Inferior parietal cortex (tissue), 1 donor: ENCODE measurements at regions not wholly inside any gene's neighbourhood (a gene's known extent, or its start where the extent isn't known, plus 50 kb on each side); places are given as distances from the start of the nearest gene placed in this dataset.

Source experiments
- DNase-seq: peaks from one replicate; pipeline ENCODE4 v3.0.0-alpha.2; 2016; ENCODE audit errors: extremely low spot score

DNA sequence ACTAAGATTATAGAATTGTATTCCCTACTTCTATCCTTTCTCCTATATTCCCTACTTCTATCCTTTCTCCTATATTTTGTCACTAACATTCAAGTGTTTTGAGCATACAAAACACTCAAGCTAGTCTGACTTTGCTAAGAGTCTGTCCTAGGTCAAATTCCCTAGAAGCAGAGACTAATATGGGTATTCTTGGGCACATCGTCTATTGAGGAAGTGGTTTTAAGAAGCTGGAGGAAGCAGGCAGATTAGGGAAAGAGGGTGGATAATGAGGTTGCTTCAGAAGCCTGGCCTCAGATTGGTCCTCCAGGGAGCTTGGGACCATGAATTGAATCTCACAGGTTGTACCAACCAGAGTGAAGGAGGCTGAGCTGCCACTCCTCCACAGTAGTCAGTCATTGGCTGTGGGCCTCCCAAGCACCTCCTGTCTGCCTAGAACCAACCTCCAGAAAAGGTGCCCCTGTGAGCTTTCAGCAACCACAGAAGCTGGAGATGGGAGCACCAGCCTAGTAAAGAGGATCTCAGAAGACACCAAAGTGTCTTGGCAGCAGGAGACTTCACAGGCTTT is 295.9 kb upstream of the PHF14 start:
- no peak for DNase-seq

DNA sequence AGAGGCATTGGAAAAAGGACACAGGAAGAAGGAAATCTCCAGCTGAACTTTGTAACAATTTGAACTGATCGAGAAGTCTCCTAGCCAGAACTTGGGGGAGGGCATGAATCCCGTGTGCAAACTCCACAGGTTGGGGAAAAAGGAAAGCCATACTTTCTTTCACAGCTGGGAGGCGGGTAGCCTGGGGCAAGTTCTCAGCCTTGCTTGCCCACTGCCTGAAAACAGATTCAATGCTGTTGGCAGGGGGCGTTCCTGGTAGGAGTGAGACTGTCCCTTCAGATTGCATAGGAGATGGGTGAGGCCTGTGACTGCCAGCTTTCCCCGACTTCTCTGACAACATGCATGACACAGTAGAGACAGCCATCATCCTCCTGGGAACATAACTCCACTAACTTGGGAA is 289.1 kb upstream of the PHF14 start:
- DNase-seq: no peak

DNA sequence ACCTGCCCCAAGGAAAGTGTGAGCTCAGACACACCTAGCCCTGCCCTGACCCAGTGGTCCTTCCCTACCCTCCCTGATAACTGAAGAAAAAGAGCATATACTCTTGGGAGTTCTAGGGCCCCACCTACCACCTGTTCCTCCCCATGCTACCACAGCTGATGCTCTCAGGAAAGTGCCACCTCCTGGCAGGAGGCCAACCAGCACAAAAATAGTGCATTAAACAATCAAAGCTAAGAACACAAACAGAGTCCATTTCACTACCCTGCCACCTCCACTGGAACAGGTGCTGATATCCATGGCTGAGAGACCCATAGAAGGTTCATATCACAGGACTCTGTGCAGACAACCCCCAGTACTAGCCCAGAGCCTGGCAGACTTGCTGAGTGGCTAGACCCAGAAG is 288.6 kb upstream of the PHF14 start:
- DNase-seq: no peak

DNA sequence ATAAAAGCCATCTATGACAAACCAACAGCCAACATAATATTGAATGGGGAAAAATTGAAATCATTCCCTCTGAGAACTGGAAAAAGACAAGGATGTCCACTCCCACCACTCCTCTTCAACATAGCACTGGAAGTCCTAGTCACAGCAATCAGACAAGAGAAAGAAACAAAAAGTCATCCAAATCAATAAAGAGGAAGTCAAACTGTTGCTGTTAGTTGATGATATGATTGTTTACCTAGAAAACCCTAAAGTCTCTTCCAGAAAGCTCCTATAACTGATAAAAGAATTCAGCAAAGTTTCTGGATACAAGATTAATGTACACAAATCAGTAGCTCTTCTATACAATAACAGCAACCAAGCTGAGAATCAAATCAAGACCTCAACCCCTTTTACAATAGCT is 285.1 kb upstream of the PHF14 start:
- no peak for DNase-seq

DNA sequence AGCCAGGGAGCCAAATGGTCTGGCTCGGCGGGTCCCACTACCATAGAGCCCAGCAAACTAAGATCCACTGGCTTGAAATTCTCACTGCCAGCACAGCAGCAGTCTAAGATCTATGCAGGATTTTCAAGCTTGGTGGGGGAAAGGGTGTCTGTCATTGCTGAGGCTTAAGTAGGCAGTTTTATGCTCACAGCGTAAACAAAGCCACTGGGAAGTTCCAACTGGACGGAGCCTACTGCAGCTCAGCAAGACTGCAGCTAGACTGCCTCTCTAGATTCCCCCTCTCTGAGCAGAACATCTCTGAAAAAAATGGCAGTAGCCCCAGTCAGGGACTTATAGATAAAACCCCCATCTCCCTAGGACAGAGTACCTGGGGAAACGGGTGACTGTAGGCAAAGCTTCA is 277.6 kb upstream of the PHF14 start:
- no peak for DNase-seq

DNA sequence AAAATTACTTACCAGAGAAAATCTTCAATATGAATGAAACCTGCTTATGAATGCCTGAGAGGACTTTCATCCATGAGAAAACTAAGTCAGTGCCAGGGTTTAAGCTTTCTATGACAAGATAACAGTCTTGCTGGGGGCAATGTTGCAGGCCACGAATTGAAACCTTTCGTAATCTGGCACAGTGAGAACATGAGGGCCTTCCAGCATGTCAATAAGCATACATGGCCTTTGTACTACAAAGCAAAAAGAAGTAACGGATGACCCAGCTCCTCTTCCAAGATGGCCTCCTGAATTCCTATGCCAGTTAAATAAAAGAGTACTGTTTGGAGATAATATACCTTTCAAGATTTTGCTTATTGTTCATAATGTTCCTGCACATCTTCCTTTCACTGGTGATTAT is 270.6 kb upstream of the PHF14 start:
- no peak for DNase-seq

DNA sequence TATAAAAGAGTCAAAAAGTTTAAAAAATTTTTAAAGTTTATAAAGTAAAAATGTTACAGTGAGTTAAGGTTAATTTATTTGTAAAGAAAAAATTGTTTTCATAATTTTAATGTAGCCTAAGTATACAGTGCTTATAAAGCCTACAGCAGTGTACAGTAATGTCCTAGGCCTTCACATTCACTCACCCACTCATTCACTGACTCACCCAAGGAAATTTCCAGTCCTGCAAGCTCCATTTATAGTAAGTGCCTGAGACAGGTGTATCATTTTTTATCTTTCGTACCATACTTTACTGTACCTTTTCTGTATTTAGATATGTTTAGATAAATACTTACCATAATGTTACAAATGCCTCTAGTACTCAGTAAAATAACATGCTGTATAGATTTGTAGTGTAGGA is 269.7 kb upstream of the PHF14 start:
- no peak for DNase-seq

DNA sequence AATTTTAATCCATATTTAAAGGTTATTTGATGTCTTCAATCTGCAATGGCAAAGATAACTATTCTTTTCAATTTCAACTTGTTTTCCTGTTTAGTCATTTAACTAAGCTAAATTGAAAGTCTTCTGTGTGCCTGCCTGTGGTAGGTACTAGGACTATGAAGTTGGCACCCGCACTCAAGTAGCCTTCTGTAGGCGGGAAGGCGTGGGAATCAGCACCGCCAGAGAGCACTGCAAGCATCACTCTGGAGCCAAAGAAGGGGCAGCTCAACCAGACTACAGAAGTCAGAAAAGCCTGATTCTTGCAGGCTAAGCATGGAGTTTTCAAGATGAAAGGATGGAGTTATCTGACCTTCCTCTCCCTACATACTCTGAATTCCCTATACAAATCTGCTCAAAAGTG is 269.0 kb upstream of the PHF14 start:
- DNase-seq: no peak

DNA sequence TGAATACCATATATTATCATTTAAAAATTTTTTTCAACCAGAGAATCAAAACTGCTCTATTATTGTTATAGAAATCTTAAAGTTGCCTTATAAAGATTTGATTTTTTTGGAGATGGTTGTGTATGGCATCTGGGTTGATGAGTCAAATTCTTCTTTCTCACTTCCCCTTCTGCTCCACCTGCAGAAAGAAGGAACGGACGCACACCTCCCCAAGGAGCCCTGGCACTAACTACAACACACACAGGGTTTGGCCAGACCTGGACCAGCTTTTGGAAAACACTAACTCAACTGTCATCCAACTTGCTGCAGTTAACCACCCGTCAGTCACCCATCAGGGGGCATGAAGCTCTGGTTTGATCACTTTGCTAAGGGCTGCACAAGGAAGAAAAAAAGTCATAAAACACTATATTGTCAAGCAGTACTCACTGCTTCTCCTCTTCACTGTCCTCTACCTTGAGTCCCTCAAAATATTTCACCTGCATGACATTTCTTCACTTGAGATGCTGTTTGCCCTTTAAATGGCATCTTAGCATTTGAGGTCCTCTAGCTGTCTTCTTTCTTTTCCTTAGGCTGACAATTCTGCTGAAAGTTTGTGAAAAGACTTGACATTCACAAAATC is 266.7 kb upstream of the PHF14 start:
- no peak for DNase-seq

DNA sequence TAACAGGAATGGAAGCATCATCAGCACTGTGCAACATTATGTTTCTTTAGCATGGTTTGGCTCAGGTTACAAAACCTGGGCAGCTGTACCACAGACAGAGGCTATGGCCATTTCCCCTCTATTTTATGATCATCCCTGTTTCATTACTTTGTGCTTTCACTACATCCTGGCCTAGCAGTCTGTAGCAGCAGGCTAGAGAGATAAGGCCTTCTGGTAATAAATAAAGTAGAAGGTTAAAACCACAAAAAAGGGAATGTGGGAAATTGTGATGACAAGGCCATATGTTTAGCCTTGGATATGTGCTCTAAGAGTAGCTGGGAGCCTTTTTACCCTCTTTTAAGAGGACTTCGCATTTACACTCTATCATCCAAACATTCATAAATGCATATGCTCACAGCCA is 266.2 kb upstream of the PHF14 start:
- peak; percentile 19 for DNase-seq

DNA sequence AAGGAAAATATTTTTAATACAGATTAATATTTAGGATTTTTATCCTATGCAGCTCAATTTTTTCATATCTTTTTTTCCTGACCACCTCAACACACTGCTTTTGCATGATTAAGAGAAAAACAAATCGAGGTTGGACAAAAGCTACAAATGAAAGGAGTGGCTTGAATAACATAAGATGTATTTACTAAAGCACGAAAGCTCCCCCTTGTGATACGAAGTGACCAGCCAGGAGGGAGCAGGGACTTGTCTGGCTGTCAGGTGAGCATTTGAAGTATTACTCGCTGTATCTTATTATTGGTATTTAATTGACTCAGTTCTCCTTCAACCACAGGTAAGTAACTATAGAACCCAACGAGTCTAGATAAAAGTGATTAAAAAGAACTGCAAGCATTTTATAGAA is 265.2 kb upstream of the PHF14 start:
- no peak for DNase-seq

DNA sequence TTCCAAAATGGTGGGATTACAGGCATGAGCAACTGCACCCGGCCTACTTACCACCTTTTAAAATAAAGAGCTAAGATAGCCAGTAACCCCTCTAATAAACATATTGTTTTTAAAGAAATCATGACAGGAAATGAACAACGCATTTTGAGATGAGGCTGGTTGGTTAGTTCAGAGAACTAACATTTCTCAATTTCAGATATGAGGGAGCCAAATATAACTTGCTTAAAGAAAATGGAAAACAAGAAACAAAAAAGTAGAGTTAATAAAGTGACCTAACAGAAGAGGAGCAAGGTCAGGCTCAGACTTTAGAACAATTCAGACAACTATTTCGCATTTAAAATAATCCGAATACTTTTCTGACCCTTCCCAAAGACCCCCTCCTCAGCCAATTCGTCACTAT is 254.9 kb upstream of the PHF14 start:
- DNase-seq: no peak

DNA sequence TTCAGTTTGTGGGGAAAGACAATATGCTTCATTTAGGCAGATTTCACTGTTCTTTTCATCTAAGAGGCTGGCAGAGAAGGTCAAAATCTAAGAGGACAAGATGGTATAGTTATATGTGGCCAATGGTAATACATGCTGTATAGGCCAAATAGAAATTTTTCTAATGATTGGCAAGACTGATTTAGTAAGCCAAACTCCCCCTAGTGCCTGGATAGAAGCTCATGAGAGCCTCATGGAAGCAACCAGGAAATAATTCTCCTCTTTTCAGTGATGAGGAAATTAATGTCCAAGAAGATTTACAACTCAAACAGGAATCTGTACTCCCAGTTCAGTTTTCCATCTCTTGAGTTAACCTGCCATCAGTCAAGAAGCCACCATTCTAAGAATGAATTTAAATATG is 253.6 kb upstream of the PHF14 start:
- DNase-seq: no peak

DNA sequence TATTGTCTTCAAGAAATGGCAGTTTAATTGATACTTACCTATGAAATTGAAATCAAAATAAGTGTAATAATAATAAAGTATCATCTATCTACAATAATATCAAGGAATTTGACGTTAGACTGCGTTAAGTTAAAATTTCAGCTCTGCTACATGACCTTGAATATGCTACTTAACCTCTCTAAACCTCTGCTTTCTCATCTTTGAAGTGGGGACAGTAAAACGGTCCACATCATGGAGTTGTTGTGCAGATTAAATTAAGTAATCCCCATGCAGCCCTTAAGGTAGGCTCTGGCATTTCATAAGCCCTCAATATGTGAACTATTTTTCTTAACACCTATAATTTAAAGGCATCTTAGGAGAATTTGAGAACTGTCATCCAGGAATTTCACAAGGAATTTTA is 252.4 kb upstream of the PHF14 start:
- no peak for DNase-seq

DNA sequence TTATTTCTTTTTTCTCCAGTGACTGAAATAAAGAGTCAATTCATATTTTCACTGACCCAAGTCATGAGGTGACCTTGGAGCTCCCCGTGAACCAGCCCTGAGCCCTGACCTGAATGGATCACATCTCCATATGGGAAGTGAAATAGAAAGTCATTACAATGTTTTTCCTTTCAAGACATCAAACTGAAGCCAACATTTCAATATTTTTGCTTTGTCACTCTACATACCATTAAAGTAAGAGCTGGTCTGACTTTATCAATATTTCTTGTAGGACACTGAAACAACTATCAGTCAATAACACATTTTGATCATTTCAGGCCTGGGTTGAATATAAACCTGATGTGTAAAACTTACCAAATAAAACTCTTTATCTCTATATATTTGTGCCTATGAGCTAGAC is 249.8 kb upstream of the PHF14 start:
- DNase-seq: no peak

DNA sequence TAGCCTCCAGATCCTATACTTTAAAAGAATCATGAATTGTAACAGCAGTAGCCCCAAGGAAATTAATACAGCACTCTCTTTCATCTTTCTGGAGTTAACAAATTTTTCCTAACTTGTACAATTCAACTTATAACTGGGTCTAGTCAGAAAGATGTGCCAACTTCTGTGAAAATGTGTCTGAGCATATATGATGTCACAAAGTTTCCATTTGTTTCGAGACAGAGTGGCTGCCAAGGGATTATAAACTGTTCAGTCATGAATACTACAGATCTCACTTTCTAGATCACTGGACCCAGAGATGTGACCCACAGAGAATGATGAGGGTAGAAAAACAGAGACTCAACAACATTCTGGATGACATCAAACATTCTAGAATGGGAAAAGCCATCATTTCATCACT is 249.2 kb upstream of the PHF14 start:
- no peak for DNase-seq

DNA sequence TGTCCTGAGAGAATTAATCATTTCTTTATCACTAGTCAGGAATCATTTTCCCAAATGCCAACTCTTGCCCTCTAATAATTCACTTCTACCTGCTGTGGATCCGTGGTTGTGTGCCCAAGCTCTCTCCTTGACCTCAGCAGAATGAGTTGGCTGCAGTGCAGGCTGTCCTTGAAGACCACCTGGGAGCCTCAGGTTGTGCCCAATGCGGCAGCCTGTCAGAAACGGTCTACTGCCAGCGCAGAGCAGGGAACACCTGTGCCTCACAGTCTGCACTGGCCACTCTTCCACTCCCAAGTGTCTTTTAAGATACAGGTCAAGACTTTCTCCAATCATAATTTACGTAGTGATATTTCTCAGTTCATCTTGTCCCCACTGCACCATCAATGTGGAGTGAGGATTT is 246.0 kb upstream of the PHF14 start:
- no peak for DNase-seq

DNA sequence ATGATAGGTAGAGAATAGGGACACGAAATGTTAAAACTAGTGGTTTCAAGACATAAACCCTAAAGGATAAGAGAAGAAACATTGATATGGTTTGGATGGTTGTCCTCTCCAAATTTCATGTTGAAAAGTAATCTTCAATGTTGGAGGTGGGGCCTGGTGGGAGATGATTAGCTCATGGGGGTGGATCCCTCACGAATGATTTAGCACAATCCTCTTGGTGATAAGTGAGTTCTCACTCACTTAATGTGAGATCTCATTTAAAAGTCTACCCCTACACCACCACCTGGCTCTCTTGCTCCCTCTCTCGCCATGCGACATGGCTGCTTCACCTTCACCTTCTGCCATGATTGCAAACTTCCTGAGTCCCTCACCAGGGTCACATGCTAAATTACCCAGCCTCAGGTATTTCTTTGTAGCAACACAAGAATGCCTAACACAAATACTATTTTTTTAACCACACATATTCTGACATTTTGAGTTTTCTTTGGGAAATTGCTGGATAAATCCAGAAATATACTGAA is 242.4 kb upstream of the PHF14 start:
- no peak for DNase-seq

DNA sequence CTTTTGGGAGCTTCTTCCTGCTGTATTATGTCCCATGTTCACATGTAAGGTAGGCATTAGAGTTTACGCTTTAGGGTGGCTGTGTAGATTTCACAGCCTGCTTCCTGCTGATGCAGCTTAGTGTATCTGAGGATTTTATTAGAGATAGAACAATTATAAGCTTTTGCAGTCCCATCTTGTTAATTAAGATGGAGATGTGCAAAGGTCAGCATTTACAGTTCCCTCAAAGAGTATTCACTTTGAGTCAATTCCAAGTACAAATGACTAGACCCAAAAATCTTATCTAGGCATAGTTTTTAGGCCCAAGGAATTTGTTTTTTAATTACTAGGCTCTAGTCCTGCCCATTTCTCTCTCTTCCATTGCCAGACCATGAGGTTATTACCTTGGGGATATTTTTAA is 239.9 kb upstream of the PHF14 start:
- DNase-seq: no peak

DNA sequence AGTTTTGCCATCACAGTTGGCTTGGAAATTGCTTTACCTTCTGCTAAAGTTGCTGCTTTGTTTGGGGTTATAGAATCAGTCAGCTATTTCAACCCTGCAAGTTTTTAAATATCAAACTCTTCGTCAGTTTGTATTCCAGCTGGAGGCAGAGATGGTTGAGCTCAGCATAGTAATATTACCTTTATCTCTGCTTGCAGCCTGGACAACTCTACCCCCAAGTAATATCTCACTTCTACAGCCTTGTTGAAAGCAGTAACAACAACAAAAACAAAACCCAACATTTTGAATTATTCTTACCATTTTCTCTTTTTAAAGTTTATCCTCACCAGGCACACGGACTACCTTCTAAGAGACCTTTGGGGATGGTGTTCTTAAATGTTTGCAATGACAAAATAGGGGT is 239.1 kb upstream of the PHF14 start:
- no peak for DNase-seq

DNA sequence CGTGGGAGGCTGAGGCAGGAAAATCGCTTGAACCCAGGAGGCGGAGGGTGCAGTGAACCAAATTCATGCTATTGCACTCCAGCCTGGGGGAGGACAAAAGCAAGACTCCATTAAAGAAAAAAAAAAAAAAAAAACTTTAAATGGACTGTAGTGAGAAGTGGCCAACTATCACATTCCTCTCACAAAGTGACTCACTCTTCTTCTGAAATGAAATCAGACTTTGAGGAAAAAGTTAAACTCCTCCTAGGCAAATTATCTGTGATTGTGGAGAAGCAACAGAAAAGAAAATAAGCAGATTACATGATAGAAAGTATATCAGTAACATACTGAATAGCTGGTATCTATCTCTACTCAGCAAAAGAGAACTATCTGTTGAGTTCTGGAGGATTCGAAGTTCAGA is 234.3 kb upstream of the PHF14 start:
- DNase-seq: no peak

DNA sequence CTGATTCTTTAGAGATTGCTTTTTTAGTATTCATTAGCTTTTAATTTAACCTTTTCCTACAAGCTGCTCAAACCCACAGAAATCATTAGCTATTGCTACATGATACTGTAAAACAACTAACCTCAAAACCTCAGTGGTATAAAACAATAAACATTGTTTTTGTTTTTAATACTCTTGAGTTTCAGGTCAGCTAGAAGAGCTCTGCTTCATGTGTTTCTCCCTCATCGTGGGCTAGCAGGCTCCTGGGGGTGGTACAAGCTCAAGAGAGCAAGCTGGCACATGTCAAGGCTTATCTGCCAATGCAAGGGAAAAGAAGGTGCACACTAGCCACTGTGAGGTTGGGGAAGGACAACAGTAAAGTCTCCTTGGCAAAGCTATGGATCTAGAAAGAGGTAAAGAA is 232.9 kb upstream of the PHF14 start:
- no peak for DNase-seq

DNA sequence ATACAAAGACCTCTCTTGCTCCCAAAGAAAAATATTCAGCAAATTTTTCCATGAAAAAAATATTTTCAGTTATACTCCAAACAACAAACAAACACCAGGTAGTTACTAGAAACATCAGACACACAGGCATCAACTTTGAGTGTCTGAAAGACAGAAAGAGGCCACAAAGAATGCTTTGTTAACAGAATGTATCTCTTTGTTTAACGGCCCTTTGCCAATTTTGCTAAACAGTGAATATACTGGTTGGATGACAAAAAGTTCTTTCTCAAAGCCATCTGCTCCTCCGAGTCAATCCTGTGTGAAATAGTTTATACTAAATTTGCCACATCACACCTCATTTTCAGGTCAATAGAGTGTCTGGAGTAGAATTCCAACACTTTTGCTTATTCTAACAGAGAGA is 216.7 kb upstream of the PHF14 start:
- DNase-seq: peak; percentile 61

DNA sequence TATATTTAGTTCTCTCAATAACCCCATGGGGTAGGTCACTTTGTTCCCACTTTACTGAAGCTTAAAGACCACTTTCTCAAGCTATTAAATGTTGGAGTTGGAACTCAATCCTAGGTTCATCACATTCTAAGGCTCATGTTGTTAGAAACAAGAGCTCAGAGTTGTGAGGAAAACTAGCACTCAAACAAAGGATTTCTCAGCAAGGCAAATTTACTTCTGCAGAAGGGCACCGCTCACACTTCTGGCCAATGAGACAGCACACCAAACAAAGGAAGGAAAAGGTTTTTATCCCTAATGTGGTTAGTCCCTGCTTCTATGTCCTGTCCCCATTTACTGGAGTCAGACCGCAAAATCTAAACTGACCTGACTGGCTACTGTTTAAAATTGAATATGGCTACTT is 214.6 kb upstream of the PHF14 start:
- DNase-seq: no peak
